Tibial nerve (tissue), 4 donors: ENCODE measurements at regions not wholly inside any gene's neighbourhood (a gene's known extent, or its start where the extent isn't known, plus 50 kb on each side); places are given as distances from the start of the nearest gene placed in this dataset.

Experiments used
- EP300 ChIP-seq, 2 donors: sonication (generic); formaldehyde crosslinking; IDR thresholded peaks; one replicate each; pipeline ENCODE4 v1.6.1; 2017; ENCODE audit warnings: antibody characterized with exemption in 2 of 2, mild to moderate bottlenecking in 1 of 2
- POLR2A ChIP-seq, 2 donors: fragments of 450-650 bp; IDR thresholded peaks; one replicate each; pipeline ENCODE4 v1.6.1; 2017; ENCODE audit warnings: antibody characterized with exemption in 2 of 2, mild to moderate bottlenecking in 2 of 2, moderate library complexity in 2 of 2
- TF ChIP-seq, protein P1 (sequence below), 5 experiments: fragments of 200-600 bp in 3 of 5; fragments of 450-650 bp in 2 of 5; sonication (generic) in 3 of 5; IDR thresholded peaks; one replicate each; pipeline ENCODE4 v1.5.1; 2016 to 2019; ENCODE audit warnings: antibody characterized with exemption in 5 of 5, mild to moderate bottlenecking in 3 of 5, moderate library complexity in 2 of 5

DNA sequence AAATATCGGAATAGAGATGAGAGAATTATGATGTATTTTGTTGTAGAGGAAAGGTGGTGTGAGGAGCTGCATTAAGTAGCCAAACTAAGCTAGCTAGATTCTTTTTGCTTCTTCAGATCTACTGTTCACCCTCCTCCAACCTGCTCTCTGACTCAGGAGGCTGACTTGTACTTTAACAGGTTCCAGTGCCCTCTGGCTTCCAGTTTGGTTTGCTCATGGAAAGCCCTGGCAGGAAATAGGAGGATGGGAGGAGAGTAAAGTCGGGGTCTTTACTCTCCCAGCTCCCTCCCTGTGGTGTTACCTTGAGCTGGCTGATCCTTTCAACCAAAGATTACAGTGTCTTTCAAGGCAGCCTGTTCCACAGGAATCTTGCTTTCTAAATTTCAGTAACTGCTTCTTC, 277.0 kb upstream of the EDA2R start:
- TF ChIP-seq, protein P1, sequence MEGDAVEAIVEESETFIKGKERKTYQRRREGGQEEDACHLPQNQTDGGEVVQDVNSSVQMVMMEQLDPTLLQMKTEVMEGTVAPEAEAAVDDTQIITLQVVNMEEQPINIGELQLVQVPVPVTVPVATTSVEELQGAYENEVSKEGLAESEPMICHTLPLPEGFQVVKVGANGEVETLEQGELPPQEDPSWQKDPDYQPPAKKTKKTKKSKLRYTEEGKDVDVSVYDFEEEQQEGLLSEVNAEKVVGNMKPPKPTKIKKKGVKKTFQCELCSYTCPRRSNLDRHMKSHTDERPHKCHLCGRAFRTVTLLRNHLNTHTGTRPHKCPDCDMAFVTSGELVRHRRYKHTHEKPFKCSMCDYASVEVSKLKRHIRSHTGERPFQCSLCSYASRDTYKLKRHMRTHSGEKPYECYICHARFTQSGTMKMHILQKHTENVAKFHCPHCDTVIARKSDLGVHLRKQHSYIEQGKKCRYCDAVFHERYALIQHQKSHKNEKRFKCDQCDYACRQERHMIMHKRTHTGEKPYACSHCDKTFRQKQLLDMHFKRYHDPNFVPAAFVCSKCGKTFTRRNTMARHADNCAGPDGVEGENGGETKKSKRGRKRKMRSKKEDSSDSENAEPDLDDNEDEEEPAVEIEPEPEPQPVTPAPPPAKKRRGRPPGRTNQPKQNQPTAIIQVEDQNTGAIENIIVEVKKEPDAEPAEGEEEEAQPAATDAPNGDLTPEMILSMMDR (IDR thresholded peaks at IDR 0.05), result no peak
- TF ChIP-seq POLR2A (IDR thresholded peaks at IDR 0.05), result no peak
- TF ChIP-seq EP300 (IDR thresholded peaks at IDR 0.05), result no peak
